Retina (tissue), 1 donor: ENCODE measurements at regions not wholly inside any gene's neighbourhood (a gene's known extent, or its start where the extent isn't known, plus 50 kb on each side); places are given as distances from the start of the nearest gene placed in this dataset.
A peak's percentile ranks its signal among the peaks of the same experiment; 100 is the strongest.

ENCODE experiments used
- DNase-seq: peaks from one replicate; pipeline ENCODE4 v3.0.0-alpha.2; 2016

GRCh38 chr5:93273176-93273575 is 307.8 kb downstream of the NR2F1-AS1 start:
- no peak for DNase-seq

GRCh38 chr5:93272108-93272507 is 308.9 kb downstream of the NR2F1-AS1 start:
- DNase-seq, result peak; percentile 44

- no peak for DNase-seq
Observed at GRCh38 chr5:93267736-93268135, 313.3 kb downstream of the NR2F1-AS1 start.

GRCh38 chr5:93267276-93267675 is 313.7 kb downstream of the NR2F1-AS1 start:
- no peak for DNase-seq

GRCh38 chr5:93257616-93258015 is 323.4 kb downstream of the NR2F1-AS1 start:
- DNase-seq, result no peak

- no peak for DNase-seq
Observed at GRCh38 chr5:93255796-93256195, 325.2 kb downstream of the NR2F1-AS1 start.

GRCh38 chr5:93252165-93252564 is 328.9 kb downstream of the NR2F1-AS1 start:
- no peak for DNase-seq

GRCh38 chr5:93251347-93251746 is 329.7 kb downstream of the NR2F1-AS1 start:
- DNase-seq, result no peak

- DNase-seq, result peak; percentile 35
Observed at GRCh38 chr5:93250424-93250823, 330.6 kb downstream of the NR2F1-AS1 start.

- DNase-seq, result peak; percentile 68
Observed at GRCh38 chr5:93249651-93250289, 331.2 kb downstream of the NR2F1-AS1 start.

GRCh38 chr5:93247105-93247504 is 333.9 kb downstream of the NR2F1-AS1 start:
- DNase-seq, result no peak

GRCh38 chr5:93246090-93246855 is 334.7 kb downstream of the NR2F1-AS1 start:
- peak; percentile 58 for DNase-seq

- DNase-seq, result no peak
Observed at GRCh38 chr5:93245226-93245625, 335.8 kb downstream of the NR2F1-AS1 start.

GRCh38 chr5:93243481-93243880 is 337.5 kb downstream of the NR2F1-AS1 start:
- DNase-seq, result no peak

GRCh38 chr5:93240228-93240834 is 340.7 kb downstream of the NR2F1-AS1 start:
- no peak for DNase-seq

GRCh38 chr5:93236807-93237421 is 344.1 kb downstream of the NR2F1-AS1 start:
- no peak for DNase-seq

GRCh38 chr5:93235761-93236160 is 345.3 kb downstream of the NR2F1-AS1 start:
- DNase-seq, result no peak

GRCh38 chr5:93226202-93226735 is 354.8 kb downstream of the NR2F1-AS1 start:
- no peak for DNase-seq

- DNase-seq, result no peak
Observed at GRCh38 chr5:93225748-93226147, 355.3 kb downstream of the NR2F1-AS1 start.

- no peak for DNase-seq
Observed at GRCh38 chr5:93224624-93225023, 356.4 kb downstream of the NR2F1-AS1 start.

- DNase-seq, result no peak
Observed at GRCh38 chr5:93221773-93222172, 359.2 kb downstream of the NR2F1-AS1 start.

- no peak for DNase-seq
Observed at GRCh38 chr5:93220431-93220830, 360.6 kb downstream of the NR2F1-AS1 start.

GRCh38 chr5:93219641-93220145 is 361.3 kb downstream of the NR2F1-AS1 start:
- DNase-seq, result no peak
